HG02884 (cell line): ENCODE measurements at regions not wholly inside any gene's neighbourhood (a gene's known extent, or its start where the extent isn't known, plus 50 kb on each side); places are given as distances from the start of the nearest gene placed in this dataset.

Source experiments
- ATAC-seq: cut with Tn5 transposase; IDR thresholded peaks from one replicate; pipeline ENCODE4 v1.9.1; 2021; ENCODE audit warnings: mild to moderate bottlenecking, moderate library complexity; ENCODE audit not compliant: unreplicated experiment

DNA sequence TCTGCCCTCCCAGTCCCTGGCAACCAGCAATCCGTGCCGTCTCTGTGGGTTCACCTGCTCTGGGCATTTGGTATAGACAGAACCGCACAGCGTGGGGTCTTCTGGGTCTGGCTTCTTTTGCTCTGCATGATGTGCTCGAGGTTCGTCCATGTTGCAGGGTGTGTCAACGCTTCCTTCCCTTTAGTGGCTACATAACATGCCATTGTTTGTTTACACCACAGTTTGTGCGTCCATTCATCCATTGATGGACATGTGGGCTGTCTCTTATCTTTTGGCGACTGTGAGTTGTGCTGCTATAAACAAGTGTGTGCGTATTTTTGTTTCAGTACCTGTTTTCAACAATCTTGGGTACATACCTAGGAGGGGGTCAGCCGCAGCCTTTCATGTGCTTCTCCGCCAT is 149.5 kb upstream of the RPS6KA2 start:
- no peak for ATAC-seq

DNA sequence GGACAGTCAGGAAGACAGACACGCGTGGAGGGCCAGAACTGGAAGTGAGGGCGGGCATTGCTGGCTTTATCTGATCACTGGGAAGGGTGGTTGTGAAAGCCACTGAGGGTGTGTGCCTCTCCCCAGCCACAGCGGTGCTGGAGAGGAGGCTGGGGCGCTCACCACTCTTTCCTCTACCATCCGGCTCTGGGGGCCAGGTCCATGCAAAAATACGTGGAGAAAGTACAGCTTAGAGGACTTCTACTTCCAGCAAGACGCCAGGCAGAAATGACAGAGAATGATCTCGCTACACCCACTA is 148.8 kb upstream of the RPS6KA2 start:
- ATAC-seq: no peak

DNA sequence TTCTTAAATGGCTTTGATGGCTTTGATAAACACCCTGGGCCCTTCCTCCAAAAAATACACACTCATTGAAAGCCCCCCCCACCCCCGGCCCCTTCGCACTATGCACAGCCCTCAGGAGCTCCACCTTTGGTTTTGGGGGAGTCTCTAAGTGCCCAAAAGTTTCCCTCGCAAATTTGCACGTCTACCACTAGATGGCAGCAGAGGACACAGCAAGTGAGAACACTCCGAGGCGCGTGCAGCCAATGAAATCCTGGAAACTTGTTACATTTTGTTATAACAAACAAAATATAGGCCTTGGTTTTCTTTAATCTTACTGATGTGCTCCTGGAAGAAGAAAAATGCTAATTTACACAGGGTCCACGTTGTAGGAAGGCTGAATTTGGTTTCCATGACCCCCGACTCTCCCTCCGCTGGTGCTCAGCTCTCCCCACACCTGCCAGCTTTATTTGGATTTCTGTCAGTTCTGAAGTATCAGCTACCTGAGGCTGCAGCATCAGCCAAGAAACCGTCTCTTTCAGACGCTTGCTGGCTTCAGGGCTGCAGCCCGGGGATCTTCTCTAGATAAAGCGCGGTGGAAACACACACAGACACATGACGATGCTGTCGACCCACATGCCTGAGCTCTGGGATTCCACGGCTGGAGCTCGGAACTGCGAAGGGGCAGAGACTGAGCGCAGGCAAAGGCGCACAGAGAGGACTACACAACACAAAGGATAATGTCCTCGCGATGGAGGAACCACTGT is 148.3 kb upstream of the RPS6KA2 start:
- ATAC-seq: no peak

DNA sequence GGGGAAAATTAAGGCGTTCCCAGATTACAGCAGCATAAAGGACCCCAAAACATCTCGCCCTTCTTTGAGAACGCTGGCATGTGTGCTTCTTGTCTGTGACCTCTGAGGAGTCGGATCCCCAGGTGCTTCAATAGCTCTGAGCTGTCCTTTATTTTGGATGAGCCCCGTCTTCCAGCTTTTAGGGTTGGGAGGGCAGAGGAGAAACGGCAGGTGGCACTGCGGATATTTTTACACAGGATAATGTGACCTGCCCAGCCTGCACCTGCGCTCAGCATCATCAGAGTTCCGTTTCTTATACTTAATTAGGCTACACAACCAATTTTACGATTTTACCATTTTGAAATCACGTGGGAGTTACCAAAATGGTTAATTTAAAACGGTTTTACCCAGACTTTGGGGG is 147.7 kb upstream of the RPS6KA2 start:
- no peak for ATAC-seq

DNA sequence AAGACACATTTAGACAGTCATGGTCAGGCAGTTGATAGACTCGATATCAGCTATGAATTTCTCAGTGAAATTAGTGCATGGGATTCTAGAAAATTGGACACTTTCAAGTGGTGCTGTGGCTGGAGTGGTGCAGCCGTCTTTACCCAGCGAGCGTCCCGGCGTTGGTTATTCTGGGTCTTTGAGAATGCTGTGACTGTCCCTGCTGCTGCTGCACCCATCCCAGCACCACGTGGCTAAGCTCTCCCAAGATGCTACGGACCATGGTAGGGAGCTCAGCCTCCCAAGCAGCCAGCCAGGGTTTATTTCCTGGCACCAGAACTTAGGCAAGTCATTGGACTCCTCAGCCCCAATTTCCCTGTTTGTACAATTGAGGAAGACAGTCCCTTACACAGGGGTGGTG is 147.2 kb upstream of the RPS6KA2 start:
- ATAC-seq: no peak

DNA sequence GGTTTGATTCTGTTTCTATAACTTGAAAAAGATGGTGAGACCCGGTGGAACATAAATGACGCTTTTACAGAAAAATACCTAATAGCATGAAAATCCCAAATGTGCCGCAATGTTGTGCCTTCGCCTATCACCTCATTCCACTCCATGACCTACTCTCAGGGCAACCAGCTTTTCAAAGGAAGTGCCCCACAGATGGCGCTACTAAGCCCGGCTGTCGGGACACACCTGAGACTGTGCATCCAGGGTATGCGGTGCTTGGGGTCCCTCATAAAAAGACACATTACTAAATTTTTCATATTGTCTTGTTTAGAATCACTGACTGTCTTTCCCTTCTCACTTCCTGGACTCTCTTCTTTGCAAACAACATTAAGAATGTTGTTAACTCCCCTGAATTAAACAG is 145.5 kb upstream of the RPS6KA2 start:
- ATAC-seq: no peak

DNA sequence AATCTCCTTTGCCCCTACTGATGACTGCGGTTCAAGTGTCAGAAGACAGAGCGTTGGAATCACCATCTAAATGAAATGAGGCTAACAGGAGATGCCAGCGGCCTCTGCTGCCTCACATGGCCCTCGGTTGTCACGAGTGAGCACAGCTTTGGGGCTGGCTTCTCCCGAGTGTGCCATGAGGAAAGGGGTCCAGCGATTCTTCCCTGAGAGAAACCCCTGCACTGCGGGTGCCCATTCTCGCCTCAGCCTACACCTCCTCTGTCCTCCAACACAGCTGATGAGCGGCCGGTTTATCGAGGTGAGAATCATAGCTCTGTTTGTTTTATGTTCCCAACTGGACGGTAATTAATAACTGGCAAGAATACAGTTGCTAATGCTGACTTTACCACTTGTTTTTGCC is 144.7 kb upstream of the RPS6KA2 start:
- ATAC-seq: no peak

DNA sequence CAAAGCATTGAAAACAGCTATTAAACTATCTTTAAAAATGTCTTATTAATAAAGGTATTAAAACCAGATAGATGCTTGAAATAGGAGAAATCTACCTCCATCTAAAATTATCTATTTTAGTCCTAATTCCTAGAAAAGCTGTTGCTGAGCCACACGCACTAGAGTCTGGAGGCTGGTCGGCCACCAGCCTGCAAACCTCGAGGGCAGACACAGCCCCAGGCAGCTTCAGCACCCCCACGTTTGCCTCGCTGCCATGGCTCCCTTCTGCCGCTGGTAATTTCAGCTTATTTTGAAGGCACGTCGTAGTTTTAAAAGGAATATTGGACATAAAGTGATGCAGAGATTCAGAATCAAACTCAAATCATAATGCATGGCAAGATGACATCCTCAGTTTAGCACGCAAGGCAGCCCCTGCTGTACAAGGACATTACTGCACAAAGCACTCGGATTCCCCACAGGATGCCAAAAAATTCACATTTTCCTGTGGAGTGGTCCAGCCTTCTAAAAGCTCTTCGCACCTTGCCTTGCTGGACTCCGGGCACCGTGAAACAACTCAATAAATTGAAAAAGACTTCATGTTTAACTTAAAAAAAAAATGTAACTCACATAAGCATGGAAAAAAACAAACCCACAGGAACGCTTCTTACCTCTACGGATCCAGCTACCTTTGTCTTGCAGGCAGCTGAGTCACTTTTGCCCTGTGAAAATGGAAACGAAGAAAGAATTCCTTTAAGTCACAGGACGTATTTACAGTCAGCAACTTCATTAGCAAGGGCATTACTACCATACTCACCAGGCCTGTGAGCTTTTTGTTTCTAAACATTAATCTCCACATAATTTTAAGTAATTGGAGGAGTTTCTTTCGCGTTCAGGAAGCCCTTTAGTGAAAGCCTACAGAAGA is 143.4 kb upstream of the RPS6KA2 start:
- no peak for ATAC-seq

DNA sequence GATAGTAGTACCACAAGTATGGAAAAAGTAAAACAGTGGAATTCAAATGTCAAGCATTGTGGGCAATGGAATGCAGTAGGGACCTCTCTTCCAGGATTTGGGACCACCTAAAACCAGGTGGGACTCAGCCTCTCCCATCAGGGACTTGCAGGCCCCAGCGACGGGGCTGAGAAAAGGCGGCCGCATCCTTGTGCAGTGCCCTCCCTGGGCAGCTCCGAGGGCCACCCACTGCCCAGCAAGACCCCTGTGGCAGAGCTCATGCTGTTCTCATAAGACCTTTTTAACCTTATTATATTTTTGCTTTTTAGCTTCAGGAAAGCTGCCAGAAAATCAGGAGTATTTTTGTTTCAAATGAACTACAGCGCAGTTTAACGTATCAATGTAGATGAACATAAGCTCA is 142.6 kb upstream of the RPS6KA2 start:
- no peak for ATAC-seq

DNA sequence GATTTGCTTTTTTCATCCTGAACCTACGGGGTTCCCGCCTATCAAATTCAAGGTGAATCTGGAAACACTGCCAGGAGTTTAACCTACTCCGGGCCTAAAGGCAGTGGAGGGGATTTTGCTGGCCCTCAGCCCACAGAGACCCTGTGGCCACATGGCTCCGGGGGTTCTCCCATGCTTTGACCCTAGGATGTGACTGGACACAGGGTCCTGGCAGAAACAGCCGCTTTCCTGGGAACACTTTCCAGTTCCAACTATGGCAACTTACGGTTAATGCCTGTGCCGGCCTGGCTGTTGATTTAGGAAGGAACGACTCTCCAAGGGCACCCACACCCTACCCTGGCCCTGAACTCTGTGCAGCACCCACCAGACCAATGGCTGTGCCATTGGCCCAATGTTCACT is 141.7 kb upstream of the RPS6KA2 start:
- no peak for ATAC-seq

DNA sequence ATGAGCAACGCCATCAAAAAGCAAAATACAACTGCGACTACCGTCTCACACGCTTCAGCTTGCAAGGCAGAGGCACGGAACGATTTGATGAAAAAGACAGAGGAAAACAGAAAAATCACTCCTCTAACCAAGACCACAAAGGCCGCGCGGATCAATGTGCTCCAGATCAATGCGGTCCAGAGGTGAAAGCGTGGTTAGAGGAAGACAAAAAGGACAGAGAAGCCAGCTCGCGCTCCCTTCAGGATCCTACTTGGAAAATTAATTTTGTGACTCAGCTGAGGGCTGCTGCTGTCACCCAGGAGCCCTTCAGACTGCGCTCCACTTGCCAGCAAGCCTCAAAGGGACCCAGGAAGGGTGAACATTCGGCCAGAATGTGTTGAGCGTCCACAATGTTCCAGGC is 140.2 kb upstream of the RPS6KA2 start:
- ATAC-seq: no peak

DNA sequence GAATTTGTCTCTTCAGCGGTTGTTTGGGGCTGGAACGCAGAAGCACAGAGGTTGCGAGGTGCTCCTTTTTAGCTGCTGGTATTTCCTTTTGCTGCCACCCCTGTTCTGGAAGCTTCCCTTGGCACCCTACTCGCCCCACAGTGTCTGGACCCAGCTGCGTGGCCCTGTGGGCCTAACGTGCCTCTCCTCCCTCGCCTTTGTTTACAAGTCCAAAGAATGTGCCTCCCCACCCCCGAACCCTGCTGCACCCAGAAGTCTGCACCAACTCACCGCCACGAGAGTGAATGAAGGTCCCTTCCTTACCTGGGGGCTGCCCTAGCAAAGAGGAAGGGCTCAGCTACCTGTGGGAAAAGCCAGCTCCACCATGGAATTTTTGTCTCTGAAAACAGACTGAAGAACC is 139.7 kb upstream of the RPS6KA2 start:
- no peak for ATAC-seq

DNA sequence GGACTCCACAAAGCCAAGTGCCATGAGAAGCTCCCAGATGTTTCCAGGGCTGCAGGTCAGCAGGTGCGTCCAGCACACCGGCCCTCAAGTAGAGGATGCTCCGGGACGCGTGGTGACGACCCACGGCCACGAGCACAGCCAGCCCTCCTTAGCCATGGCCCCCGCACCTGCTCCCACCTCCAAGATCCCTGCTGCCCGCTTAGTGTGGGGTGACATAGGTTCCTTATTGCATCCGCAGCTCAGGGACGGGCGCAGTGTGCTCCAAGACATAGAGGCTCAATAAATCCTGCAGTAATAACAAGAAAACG is 138.1 kb upstream of the RPS6KA2 start:
- ATAC-seq: no peak

DNA sequence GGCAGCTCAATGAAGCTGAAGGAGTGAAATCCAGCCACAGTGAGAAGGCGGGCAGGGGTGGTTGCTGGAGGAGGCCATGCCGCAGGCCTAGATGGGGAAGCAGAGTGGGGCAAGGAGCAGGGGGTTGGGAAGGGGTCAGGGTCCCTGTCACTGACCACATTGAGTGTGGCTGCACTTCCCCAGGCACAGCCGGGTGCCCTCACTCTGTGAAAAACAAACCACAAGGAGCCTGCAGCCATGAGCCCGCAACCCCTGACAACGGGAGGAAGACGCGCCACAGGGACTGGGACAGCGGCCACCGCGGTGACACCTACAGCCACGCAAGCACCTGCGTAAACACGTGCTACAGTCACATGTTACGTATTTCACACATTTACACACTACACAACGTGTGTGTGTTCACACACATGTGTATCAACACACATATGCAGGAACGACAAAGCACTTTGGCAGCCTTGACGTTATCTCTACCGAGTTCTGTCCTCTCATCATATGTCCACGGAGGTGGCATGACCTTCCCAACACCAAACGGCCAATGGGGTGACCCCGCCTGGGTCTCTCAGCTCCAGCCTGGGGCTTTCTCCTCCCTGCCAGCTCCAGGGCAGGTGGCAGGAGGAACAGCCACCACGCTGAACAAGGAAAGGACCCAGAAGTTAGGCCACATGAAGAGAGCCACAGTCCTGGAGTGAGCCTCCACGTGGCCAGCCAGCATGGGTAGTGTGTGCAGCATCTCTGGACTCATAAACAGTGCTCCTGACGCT is 137.6 kb upstream of the RPS6KA2 start:
- ATAC-seq: no peak

DNA sequence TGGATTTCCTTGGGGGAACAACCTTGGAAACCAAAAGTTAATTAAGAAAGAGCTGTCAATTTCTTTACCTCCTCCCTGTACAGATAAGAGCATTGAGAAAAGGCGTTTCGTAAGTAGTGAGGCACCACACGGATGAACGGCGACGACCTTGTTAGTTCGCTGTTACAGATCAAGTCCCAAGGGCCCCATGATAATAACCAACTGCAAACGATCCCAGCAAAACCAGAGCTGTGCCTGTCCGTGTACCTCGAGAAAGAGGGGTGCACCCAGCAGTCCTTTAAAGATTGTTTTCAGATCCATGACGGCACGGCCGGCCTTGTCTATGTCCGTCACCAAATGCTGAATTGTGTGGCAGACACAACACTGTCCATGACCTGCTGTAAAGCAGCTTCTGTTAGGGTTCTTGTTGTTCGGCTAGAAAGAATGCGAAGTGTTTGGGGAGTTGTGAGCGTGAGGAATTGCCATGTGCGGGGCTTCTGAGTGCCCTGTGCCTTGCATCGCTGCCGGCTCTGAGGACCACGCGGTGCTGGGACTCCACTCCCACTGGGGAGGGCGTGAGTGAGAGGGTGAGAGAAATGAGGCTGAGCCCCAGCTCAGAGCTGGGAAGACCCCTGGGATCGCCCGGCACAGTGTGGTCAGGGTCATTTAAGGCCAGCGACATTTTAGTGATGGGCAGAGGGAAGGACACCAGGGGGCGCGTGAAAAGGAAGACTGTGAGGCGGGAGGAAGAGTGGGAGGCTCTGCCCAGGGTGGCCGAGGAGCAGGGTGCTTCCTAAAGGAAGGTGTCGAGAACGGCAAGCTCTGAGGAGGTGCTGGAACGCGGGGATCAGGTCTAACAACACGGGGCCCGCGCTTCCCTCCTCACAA is 136.8 kb upstream of the RPS6KA2 start:
- no peak for ATAC-seq

DNA sequence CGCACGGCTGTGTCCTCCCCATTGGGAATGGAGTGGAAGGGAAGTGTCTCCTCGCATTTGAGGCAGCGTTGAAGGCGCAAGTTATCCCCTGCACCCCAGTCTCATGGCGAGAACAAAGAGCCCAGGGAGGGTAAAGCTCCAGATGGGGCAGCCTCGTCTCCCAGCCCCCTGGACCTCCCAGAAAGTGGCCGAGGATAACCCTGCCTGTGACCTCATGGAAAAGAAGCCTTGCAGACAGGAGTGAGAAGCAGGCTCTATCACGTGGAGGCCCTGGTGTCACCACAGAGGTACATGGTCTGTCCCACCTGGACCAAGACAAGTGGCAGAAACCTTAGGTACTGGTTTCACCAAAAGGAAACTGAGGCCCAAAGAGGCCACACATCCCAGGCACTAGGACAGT is 134.8 kb upstream of the RPS6KA2 start:
- ATAC-seq: no peak

DNA sequence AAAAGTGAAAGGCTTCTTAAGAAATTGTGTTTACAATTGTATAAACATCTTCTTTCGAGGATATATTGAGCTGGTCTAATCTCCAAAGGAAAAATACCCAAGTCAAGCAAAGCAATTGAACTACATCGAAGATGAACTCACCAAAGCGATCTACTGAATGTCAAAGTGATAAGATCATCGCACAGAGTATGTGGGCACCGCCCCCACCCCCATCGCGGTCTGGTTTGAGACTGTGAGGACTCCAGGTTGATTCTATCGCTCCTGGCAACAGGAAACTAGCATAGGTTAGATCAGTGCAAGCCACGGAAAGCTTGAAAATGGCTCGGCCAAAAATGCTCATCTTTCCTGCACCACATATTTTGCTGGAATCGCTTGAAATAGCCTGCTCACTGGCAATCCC is 133.2 kb upstream of the RPS6KA2 start:
- no peak for ATAC-seq

DNA sequence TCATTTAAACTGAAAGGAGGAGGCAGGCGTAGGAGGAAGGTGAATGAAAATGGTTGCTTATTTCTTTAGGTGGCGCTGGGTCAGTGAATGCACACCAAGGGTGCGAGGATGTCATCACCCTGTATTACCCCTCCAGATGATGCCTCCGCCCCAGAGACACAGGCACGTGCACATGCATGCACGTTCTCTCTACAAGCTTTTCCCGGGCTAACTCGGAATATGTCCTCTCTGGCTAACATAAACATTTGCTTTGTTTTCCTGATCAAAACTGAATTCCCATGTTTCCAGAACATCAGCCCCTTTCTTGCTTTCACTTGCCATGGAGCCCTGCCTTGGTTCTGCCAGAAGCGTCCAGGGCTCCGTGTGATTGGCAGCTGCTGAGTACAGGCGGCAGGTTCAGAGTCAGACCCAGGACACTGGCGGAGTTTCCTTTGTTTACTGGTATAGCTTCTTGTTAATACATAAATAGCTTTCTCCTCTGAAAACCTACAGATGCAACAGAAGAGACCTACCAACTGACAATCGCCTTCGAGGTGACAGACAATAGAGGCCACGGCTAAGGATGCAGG is 131.2 kb upstream of the RPS6KA2 start:
- ATAC-seq: no peak

DNA sequence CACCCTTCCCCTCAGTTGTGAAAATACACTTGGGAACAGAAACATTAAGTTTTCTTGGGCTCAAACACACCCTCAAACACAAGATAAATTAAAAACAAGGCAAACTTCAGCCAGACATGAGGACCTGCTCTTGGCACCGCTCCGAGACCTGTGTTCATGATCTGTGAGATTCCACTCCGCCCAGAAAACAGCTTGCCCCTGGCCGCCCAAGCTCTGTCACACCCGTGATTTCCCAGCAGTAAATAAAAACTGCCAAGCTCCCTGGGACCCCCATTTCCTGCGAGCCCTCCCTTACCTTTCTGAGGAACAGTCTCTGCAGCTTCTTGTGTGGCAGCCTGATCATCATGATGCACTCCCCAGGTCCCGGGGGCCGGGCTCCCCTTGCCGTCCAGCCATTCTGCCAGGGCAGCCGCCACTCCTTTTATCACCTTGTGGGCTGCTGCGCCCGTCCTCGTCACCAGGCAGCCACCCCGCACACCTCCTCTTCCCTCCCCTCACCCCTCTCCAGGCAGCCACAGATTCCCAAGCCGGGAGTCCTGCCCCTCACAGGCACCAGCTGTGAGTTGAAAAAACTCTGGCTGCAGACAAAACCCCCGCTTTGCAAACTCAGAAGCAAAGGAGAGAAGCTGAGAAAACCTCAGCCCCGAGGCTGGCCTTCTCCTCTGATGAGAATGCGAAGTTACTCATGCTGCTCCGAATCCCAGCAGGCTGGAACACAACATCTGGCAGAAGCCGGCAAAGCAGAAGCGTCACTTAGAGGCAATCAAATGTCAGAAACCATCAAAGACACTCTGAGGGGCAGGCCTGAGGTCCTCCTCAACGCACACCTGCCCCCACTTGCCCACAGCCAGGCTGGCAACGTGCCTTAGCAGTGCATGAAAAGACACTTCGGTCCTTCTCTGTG is 130.4 kb upstream of the RPS6KA2 start:
- no peak for ATAC-seq
